ENCODE measurements at regions not wholly inside any gene's neighbourhood (a gene's known extent, or its start where the extent isn't known, plus 50 kb on each side); places are given as distances from the start of the nearest gene placed in this dataset.

DNA sequence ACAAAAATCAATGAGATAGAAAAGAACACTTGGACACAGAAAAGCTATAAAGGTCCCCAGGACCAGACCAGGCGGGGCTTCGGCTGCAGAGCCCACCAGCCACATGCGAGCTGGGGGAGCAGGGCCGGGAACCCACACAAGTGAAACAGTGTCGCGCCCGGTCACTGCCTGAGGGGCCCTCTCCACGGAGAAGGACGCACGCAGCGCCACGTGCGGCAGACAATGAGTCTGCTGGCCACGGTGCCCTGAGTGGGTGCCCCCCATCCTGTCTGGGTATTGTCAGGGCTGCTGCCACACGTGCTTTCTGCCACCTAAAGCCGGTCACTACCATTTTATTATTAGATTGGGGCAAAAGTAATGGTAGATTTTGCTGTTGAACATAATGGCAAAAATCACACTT lies 207.9 kb upstream of the HDAC4 start:
- DNase-seq = no peak

DNA sequence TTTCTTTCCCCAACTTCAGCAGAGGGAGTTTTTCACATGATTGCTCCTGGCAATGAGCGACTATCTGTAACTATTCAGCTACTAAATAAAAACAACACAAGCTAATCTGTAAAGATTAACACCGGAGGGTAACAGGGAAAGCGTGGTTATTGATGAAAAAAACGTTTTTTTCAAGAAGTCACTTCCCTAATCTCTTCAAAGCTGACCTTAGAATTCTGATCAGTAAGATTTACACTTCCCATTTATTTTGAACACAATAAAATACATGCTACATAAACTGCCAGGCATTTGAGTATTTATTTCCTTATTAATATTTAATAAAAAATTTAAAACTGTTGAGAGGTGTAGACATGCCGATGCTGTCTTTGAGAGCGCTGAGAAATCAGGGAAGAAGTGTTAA lies 207.4 kb upstream of the HDAC4 start:
- DNase-seq = no peak

DNA sequence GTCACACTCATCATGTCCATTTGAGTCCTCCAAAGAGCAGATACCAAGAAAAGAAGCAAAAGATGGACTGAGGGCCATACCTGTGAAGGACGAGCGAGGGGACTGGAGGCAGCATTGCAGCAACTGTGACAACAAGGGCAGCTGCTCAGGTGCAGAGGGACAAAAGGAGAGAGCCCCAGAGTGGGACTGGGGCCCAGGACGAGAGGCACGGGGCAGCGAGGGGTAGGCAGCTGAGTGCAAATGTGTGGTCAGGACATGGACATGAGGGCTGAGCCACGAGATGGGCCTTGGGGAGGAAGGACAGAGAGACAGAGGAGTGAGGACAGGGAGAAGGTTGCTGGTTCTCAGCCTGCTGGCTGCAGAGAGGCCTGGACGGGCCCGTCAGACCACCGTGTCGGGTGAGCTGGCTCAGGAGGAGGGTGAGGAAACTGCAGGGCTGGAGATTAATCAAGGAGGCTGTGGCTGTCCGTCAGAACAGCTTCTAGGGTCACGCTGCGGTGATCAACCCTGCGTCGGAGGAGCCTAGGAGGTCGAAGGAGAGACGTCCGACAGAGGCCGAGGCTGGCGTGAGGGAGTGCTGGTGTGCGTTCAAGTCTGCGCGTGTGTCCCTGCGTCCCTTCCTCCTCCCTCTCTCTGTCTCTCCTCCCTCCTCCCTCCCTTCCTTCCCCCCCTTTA lies 206.8 kb upstream of the HDAC4 start:
- no peak for DNase-seq

GRCh38 chr2:239606741-239607516 lies 206.1 kb upstream of the HDAC4 start:
- DNase-seq = no peak

DNA sequence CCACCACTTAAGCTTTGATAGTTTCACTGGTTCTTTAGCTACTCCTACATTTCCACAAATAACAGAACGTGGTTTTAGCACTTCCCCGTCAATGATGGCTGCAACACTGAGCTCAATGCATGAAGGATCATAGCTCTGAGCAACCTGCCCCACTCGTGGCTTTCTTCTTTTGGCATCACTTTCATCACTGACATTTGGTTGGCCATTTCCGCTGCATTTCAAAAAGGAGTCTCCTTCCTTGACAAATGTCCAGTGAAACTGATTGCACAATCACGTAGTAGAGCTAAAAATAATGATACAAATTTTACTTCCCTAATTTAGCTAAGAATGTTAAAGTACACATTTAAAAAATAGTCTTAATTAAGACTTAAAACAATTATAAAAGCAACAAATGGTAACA lies 205.2 kb upstream of the HDAC4 start:
- DNase-seq = no peak

GRCh38 chr2:239605409-239605808 lies 204.6 kb upstream of the HDAC4 start:
- DNase-seq = no peak

DNA sequence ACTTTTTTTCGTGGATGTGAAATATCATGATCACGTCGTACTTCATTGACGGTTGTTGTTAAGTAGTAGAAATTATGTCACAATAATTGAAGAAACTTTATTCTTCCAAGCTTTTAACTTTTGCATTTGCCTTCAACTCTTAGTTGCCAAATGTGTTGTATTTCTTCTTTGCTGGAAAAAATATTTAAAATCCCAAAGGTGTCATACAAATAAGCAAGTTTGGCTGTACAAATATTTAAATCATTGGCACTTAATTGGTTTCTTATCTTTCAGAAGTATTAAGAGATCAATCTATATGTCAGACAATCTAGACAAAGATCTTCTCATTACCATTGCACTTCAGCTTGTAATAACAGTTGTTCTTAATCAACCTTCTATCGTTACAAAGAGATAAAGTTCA lies 204.0 kb upstream of the HDAC4 start:
- no peak for DNase-seq

DNA sequence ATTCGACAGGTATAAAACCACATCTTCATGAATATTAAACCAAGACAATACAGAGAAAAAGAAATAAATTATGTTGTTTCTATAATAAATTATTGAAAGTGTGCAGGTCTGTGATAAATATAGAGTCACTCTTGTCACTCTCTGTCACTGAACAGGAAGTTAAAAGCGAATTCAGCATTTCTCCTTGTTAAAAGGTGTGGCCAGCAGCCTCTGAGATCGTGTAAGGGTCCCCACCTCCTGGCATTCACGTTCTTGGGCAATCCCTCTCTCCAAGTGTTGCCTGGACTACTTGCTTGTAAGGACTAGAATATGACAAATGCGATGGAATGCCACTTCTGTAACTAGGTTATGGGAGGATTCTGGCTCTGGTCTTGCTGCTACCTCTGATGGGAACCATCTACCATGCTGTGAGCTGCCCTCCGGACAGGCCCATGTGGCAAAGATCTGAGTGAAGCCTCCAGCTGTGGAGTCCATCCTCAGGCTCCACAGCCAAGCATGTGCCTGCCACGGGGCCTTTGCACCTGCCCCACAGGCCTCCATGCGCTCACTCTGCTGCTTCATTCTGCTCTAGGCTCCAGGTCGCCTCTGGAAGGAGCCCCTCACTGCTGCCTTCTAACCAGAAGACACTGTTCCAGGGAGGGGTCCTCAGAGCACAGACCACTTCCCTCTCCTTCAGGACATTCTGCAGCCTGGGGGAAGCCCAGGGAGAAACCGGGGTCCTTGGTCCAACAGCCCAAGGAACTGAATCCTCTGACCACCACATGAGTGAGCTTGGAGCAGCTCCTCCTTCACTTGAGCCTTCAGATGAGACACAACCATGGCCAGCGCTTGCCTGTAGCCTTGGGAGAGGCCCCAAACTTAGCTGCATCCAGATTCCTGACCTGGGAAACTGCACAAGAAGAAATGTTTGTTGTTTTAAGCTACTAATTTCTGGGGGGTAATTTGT lies 202.9 kb upstream of the HDAC4 start:
- DNase-seq = no peak

- DNase-seq = no peak
Measured at GRCh38 chr2:239602290-239603282, 201.8 kb upstream of the HDAC4 start.

GRCh38 chr2:239601880-239602279 lies 201.1 kb upstream of the HDAC4 start:
- no peak for DNase-seq

DNA sequence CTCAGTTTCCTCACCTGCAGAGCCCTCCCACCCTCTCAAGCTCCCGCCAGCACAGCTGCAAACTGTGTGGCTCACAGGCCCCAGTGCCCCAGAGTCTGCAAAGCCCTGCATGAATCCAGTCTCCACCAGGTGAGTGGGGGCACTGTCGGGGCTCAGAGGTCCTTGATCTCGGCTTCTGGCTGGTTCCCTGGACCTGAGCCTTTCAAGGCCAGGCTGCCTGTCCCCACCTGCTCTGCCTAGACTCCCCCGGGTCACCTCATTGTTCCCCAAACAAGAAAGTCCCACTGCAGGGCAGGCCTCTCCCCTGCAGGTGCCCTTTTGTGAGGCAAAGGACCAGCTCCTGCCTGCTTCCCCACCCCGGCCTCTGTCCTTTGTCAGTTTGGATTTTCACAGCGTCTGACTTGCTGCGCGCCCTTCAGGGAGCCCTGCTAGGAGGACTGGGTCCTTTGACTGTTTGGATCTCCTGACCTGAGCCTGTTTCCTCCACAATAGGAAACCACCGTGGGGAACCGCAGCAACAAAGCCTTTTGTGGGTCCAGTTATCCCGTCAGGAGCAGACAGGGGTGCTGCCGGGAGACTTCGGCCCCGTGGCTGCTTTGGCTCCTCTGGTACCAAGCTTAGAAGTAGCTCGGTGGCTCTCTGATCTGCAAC lies 200.5 kb upstream of the HDAC4 start:
- no peak for DNase-seq

DNA sequence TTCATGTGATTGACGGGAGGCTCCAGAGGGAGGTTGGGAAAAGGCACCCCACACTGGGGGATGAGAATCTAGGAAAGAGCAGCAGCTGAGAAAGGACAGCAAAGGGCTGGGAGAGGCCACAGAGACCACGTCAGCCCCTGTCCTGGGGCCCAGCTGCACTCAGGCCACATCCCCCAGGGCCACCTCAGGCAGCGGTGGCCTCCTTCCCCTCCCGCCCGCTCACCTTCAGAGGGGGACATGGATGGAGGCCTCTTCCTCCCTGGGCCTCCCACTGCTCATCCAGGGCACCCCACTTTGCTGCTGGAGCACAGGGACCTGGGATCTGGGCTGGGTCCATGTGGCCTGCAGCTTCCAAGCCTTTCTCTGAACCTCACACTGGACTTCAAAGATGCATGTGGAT lies 199.8 kb upstream of the HDAC4 start:
- no peak for DNase-seq

GRCh38 chr2:239600001-239600593 lies 199.3 kb upstream of the HDAC4 start:
- no peak for DNase-seq

DNA sequence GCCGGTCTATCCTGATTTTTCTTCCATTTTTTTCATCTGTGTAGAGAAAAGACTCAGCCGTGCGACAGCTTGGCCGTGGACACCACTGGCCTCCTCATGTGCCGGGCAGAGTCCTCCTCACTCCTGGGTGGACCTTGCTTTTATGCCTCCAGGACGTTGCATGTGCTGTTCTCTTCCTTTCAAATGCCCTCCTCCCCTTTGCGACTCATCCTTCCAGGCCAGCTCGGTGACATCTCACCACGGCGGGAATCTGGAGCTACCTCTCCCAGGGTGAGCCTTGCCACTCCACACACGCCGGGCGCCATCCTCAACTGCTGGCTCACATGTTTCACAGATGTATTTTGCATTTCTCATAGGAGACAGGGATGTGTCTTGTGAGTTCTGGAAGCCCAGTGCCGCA lies 198.5 kb upstream of the HDAC4 start:
- DNase-seq = no peak

DNA sequence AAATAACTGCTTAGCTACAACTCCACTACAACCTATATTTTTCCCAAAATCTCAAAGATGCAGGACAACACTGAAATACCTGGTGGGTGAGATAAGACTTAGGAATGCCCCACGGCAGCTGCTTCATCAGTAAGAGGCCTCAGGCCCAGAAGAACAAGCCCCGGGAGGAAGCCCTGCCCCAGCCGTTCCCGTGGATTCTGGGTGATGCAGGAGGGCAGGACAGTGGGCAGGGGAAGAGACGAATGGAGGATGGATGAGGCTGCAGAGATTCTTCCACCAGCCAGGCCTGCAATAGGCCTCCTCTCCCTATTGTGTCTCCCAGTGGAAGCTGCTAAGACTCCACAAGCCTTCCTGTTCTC lies 197.9 kb upstream of the HDAC4 start:
- DNase-seq = no peak

DNA sequence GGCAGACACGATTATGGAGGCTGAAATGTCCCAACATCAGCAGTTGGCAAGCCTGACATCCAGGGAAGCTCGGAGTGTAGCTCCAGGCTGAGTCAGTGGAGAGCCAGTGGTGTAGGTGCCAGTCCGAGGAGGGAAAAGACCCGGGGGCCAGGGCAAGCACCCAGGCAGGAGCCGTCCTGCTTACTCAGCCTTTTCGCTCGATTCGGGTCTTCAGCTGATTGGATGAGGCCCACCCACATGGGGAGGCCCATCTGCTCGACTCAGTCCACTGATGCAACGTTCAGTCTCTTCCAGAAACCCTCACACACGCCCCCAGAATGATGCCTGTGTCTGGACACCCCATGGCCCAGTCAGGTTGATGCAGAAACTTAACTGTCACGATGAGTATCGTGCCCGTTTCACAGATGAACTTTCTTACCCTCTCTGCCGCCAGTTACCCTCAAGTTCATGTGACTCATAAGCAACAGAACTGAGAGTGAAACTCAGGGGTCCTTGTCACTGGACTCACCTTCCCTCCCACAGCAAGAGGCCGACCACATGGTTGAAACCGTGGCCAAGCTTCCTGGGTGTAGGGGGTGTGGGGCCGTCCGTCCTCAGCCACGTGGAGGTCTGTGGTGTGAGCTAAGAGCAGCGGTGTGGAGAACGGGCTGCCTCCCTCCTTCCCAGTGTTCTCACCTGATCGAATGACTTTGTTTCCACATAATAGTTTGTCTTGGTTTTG lies 197.4 kb upstream of the HDAC4 start:
- DNase-seq = no peak

GRCh38 chr2:239597216-239597615 lies 196.4 kb upstream of the HDAC4 start:
- no peak for DNase-seq

DNA sequence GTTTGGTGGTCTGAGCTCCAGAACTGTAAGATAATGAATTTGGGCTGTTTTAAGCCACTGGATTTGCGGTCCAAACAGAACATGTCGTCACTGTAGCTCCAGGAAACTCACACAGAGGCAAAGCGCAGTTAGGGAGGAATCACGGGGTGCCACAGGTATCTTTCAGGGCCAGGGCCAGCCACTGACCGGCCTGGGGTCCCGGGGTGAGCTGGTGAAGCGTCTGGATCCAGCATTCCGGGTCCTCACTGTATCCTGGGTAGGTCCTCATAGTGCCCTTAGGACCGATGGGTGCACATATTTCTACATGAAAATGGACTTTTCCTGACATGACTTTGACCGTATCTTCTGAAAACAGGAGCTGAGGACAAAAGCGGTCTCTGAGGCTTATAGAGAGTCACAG lies 196.0 kb upstream of the HDAC4 start:
- no peak for DNase-seq

GRCh38 chr2:239596253-239596652 lies 195.4 kb upstream of the HDAC4 start:
- DNase-seq = no peak

DNA sequence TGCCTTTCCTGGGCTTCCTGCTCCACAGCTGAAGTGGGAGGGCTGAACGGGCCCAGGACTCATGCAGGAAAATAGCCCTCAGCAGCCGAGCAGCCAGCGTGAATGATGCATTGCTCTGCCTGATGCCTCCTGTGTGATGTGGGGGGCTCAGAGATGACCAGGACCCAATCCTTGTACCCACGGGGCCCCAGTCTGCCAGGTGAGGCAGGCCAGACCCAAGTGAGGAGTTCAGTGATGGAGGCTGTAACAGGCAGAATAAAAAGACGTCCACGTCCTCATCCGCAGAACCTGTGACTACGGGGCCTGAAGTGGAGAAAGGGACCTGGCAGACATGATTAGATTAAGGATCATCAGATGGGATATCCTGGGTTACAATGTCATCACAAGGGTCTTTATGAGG lies 194.9 kb upstream of the HDAC4 start:
- no peak for DNase-seq

All from activated CD8-positive, alpha-beta memory T cell treated with anti-CD3 and anti-CD28 coated beads, Interleukin-2, amount 50 U/mL, for 4 hours (primary cell).